Osteoblast (primary cell): ENCODE measurements at regions not wholly inside any gene's neighbourhood (a gene's known extent, or its start where the extent isn't known, plus 50 kb on each side); places are given as distances from the start of the nearest gene placed in this dataset.
A peak's percentile ranks its signal among the peaks of the same experiment; 100 is the strongest.

Experiments used
- DNase-seq: peaks from one replicate; pipeline ENCODE4 v3.0.0; 2011; ENCODE audit warnings: low spot score, mixed read lengths; ENCODE audit not compliant: insufficient read length; ENCODE audit errors: missing footprints
- H2AFZ ChIP-seq: 2 replicates; pipeline ENCODE4 v1.6.0; 2011; ENCODE audit warnings: mild to moderate bottlenecking, low read length
- H3K27ac ChIP-seq: 2 replicates; pipeline ENCODE4 v1.5.1; 2011; ENCODE audit warnings: mild to moderate bottlenecking, low read depth, low read length, moderate library complexity
- H3K27me3 ChIP-seq: 2 replicates; pipeline ENCODE4 v1.6.0; 2012; ENCODE audit warnings: mild to moderate bottlenecking, control low read depth, inconsistent platforms, low read length, moderate library complexity; ENCODE audit not compliant: insufficient read depth
- H3K36me3 ChIP-seq: 2 replicates; pipeline ENCODE4 v1.5.1; 2011; ENCODE audit warnings: mild to moderate bottlenecking, low read length, control low read depth, moderate library complexity; ENCODE audit not compliant: insufficient read depth
- H3K4me1 ChIP-seq: 2 replicates; pipeline ENCODE4 v1.5.1; 2011; ENCODE audit warnings: mild to moderate bottlenecking, low read length, control low read depth, moderate library complexity; ENCODE audit not compliant: insufficient read depth
- H3K4me2 ChIP-seq: 2 replicates; pipeline ENCODE4 v1.6.0; 2011; ENCODE audit warnings: mild to moderate bottlenecking, low read length; ENCODE audit not compliant: insufficient read depth
- H3K4me3 ChIP-seq: fragments of 200-600 bp; sonication (generic); 3 replicates; pipeline ENCODE4 v1.5.1; 2012; ENCODE audit warnings: mild to moderate bottlenecking, low read length, inconsistent platforms; ENCODE audit not compliant: insufficient read depth
- H3K79me2 ChIP-seq: 2 replicates; pipeline ENCODE4 v1.6.0; 2012; ENCODE audit warnings: mild to moderate bottlenecking, low read length, control low read depth, inconsistent platforms; ENCODE audit not compliant: insufficient read depth
- H3K9me3 ChIP-seq: 2 replicates; pipeline ENCODE4 v1.5.1; 2011; ENCODE audit warnings: low read depth, low read length, control low read depth
- H4K20me1 ChIP-seq: 2 replicates; pipeline ENCODE4 v1.6.0; 2012; ENCODE audit warnings: mild to moderate bottlenecking, low read length, control low read depth; ENCODE audit not compliant: insufficient read depth
- CTCF ChIP-seq: IDR thresholded peaks from 2 replicates; pipeline ENCODE4 v1.5.1; 2011; ENCODE audit warnings: mild to moderate bottlenecking, low read depth, low read length, moderate library complexity; ENCODE audit errors: extremely low read depth

GRCh38 chr11:13134066-13134465, 125.0 kb downstream of the RASSF10 start:
- H4K20me1 ChIP-seq = no peaks in the 10 kb centered on the region
- no peaks in the 10 kb centered on the region for H3K27me3 ChIP-seq
- H2AFZ ChIP-seq = no peak overlapping the region
- peak; percentile 37 for DNase-seq
- H3K4me1 ChIP-seq = peaks cover 31% of the 10 kb centered on the region
- TF ChIP-seq CTCF = no peak
- H3K27ac ChIP-seq = no peak overlapping the region
- H3K9me3 ChIP-seq = no peaks in the 10 kb centered on the region
- no peak overlapping the region for H3K4me3 ChIP-seq
- H3K4me2 ChIP-seq = no peak overlapping the region
- no peaks in the 10 kb centered on the region for H3K36me3 ChIP-seq
- H3K79me2 ChIP-seq = no peaks in the 10 kb centered on the region

GRCh38 chr11:13134886-13135285, 125.8 kb downstream of the RASSF10 start:
- Histone ChIP-seq H3K79me2 (no peaks in the 10 kb centered on the region), H3K27ac (peak overlapping the region; percentile 32), H3K9me3 (no peaks in the 10 kb centered on the region), H3K4me2 (peak overlapping the region; percentile 23), H3K36me3 (no peaks in the 10 kb centered on the region), H4K20me1 (no peaks in the 10 kb centered on the region), H3K4me3 (no peak overlapping the region), H2AFZ (no peak overlapping the region), H3K4me1 (peaks cover 34% of the 10 kb centered on the region), H3K27me3 (no peaks in the 10 kb centered on the region)
- no peak for DNase-seq
- TF ChIP-seq CTCF = no peak

GRCh38 chr11:13135385-13136271, 126.5 kb downstream of the RASSF10 start:
- H3K79me2 ChIP-seq = no peaks in the 10 kb centered on the region
- peak overlapping the region; percentile 23 for H3K4me2 ChIP-seq
- peak overlapping the region; percentile 32 for H3K27ac ChIP-seq
- no peaks in the 10 kb centered on the region for H3K27me3 ChIP-seq
- H2AFZ ChIP-seq = peak overlapping the region; percentile 23
- TF ChIP-seq CTCF = no peak
- DNase-seq = peak; percentile 86
- H3K4me3 ChIP-seq = no peak overlapping the region
- no peaks in the 10 kb centered on the region for H4K20me1 ChIP-seq
- H3K9me3 ChIP-seq = no peaks in the 10 kb centered on the region
- no peaks in the 10 kb centered on the region for H3K36me3 ChIP-seq
- peaks cover 42% of the 10 kb centered on the region for H3K4me1 ChIP-seq

GRCh38 chr11:13136272-13136596, 127.1 kb downstream of the RASSF10 start:
- Histone ChIP-seq H3K27ac (no peak overlapping the region), H3K4me3 (no peak overlapping the region), H3K4me1 (peaks cover 48% of the 10 kb centered on the region), H3K79me2 (no peaks in the 10 kb centered on the region), H3K9me3 (no peaks in the 10 kb centered on the region), H3K27me3 (no peaks in the 10 kb centered on the region), H3K4me2 (no peak overlapping the region), H2AFZ (no peak overlapping the region), H3K36me3 (no peaks in the 10 kb centered on the region), H4K20me1 (no peaks in the 10 kb centered on the region)
- no peak for TF ChIP-seq CTCF
- DNase-seq = no peak
